HFF-Myc (cell line): ENCODE measurements at regions not wholly inside any gene's neighbourhood (a gene's known extent, or its start where the extent isn't known, plus 50 kb on each side); places are given as distances from the start of the nearest gene placed in this dataset.
"Not testable (repeated sequence)": the region's sequence is repeated elsewhere in the genome, so short reads cannot be mapped to it uniquely, and the experiment has no call there.

Experiments used
- DNase-seq: peaks from one replicate; pipeline ENCODE4 v3.0.0-alpha.2; 2011; ENCODE audit warnings: low read depth; ENCODE audit errors: extremely low read depth
- H3K4me3 ChIP-seq: replicated peaks from 2 replicates; pipeline ENCODE4 v1.5.1; 2011; ENCODE audit warnings: low read depth, mild to moderate bottlenecking, control low read depth, low read length
- CTCF ChIP-seq: IDR thresholded peaks from 2 replicates; pipeline ENCODE4 v1.5.1; 2012; ENCODE audit warnings: mild to moderate bottlenecking, low read depth, low read length, control low read depth; ENCODE audit errors: missing control alignments

GRCh38 chr6:890995-891394, 198.1 kb upstream of the EXOC2 start:
- no peak for TF ChIP-seq CTCF
- no peak for DNase-seq
- H3K4me3 ChIP-seq, result no peak overlapping the region

GRCh38 chr6:890201-890600, 197.3 kb upstream of the EXOC2 start:
- no peak overlapping the region for H3K4me3 ChIP-seq
- no peak for TF ChIP-seq CTCF
- DNase-seq, result no peak

GRCh38 chr6:887583-888235, 194.8 kb upstream of the EXOC2 start:
- no peak for DNase-seq
- no peak for TF ChIP-seq CTCF

GRCh38 chr6:886116-886515, 193.2 kb upstream of the EXOC2 start:
- DNase-seq, H3K4me3 ChIP-seq: not testable (repeated sequence)

More at GRCh38 chr6:887583-888235, 194.8 kb upstream of the EXOC2 start:
- no peak overlapping the region for H3K4me3 ChIP-seq

GRCh38 chr6:885051-885590, 192.2 kb upstream of the EXOC2 start:
- no peak for TF ChIP-seq CTCF
- no peak for DNase-seq
- no peak overlapping the region for H3K4me3 ChIP-seq

- no peak overlapping the region for H3K4me3 ChIP-seq
- no peak for DNase-seq
- TF ChIP-seq CTCF, result no peak
Measured at GRCh38 chr6:884570-884969, 191.6 kb upstream of the EXOC2 start.

GRCh38 chr6:882084-882598, 189.2 kb upstream of the EXOC2 start:
- H3K4me3 ChIP-seq, result no peak overlapping the region
- no peak for DNase-seq
- TF ChIP-seq CTCF, result no peak
